ENCODE measurements at regions not wholly inside any gene's neighbourhood (a gene's known extent, or its start where the extent isn't known, plus 50 kb on each side); places are given as distances from the start of the nearest gene placed in this dataset.

GRCh38 chr9:1416261-1416660 lies 366.1 kb downstream of the DMRT2 start:
- TF ChIP-seq, protein P1, sequence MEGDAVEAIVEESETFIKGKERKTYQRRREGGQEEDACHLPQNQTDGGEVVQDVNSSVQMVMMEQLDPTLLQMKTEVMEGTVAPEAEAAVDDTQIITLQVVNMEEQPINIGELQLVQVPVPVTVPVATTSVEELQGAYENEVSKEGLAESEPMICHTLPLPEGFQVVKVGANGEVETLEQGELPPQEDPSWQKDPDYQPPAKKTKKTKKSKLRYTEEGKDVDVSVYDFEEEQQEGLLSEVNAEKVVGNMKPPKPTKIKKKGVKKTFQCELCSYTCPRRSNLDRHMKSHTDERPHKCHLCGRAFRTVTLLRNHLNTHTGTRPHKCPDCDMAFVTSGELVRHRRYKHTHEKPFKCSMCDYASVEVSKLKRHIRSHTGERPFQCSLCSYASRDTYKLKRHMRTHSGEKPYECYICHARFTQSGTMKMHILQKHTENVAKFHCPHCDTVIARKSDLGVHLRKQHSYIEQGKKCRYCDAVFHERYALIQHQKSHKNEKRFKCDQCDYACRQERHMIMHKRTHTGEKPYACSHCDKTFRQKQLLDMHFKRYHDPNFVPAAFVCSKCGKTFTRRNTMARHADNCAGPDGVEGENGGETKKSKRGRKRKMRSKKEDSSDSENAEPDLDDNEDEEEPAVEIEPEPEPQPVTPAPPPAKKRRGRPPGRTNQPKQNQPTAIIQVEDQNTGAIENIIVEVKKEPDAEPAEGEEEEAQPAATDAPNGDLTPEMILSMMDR (IDR thresholded peaks at IDR 0.05): no peak
- no peak for TF ChIP-seq RAD21 (IDR thresholded peaks at IDR 0.05; ENCODE audit: low read length)
